DMS53 treated with DMSO at 0.1 percent for 48 hours (cell line): ENCODE measurements at regions not wholly inside any gene's neighbourhood (a gene's known extent, or its start where the extent isn't known, plus 50 kb on each side); places are given as distances from the start of the nearest gene placed in this dataset.
"Not testable (repeated sequence)": the region's sequence is repeated elsewhere in the genome, so short reads cannot be mapped to it uniquely, and the experiment has no call there.

ENCODE experiments used
- DNase-seq: peaks from one replicate; lab custom pipeline; 2025; ENCODE audit not compliant: unreplicated experiment; lab: John Stamatoyannopoulos, UW

DNA sequence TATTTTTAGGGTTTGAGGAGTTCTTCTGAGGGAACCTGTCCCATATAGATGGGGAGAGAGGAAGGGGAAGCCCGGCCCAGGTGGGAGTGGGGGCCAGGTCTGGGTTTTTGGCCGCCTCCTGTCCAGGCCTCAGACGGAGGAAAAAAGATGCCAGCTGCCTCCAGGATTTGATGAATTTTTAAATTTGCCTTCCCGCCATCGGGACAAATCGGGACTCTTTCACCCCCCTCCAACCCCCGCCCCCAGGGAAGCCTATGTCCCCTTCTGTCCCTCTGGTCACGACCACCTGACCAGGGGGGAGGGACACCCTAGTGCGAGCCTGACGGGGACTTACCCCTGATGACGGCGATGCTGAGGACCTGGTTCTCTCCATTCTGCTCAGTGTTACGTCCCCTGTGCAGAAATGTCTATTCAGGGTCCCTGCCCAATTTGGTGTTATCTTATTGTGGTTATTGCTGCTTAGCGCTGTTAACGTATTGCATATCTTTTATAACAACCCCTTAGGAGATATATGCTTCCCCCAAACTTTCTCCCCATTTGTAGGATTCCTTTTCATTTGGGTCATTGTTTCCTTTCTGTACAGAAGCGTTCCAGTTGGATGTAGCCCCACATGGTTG is 115.9 kb upstream of the GRK3 start:
- no peak for DNase-seq

DNA sequence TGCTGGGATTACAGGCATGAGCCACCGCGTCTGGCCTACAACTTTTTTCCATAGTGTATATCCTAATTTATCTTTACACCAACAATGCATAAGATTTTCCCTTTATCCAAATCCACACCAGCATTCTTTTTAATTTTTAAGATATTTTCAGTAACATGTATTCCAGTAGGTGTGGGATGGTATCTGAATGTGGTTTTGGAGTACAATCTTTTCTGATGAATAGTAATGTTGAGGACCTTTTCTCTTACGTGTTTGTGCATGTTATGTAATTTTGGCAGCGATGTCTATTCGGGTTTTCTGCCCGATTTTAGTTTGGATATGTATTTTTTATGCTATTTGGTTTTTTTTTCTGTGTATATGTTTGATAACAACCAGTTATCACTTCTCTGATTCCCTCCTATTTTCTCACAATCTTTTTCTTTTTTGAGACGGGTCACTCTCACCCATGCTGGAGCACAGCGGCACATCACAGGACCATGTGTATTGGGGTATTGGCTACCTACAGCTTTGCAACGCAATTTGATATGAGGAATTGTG is 114.6 kb upstream of the GRK3 start:
- DNase-seq: no peak

DNA sequence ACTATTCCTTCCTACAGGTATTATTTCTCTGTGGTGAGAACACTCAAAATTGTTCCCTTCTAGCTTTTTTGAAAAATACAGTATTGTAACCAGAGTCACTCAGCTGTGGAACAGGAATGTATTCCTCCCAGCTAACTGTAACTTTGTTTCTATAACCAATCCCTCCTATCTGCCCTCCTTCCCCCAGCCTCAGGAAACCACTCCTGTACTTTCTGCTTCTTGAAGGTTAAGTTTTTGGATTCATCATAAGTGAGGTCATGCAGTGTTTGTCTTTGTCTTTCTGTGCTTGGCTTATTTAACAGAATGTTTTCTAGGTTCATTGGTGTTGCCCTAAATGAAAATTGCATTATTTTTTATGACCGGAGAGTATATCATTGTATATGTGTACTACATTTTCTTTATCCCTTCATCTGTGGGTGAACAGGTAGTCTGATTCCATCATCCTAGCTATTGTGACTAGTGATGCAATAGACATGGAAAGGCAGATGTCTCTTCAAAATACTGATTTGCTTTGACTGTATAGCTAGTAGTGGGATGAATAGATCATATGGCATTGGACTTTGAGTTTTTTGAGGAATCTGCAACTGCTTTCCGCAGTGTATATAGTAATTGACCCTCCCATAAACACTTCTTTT is 112.9 kb upstream of the GRK3 start:
- DNase-seq: no peak

DNA sequence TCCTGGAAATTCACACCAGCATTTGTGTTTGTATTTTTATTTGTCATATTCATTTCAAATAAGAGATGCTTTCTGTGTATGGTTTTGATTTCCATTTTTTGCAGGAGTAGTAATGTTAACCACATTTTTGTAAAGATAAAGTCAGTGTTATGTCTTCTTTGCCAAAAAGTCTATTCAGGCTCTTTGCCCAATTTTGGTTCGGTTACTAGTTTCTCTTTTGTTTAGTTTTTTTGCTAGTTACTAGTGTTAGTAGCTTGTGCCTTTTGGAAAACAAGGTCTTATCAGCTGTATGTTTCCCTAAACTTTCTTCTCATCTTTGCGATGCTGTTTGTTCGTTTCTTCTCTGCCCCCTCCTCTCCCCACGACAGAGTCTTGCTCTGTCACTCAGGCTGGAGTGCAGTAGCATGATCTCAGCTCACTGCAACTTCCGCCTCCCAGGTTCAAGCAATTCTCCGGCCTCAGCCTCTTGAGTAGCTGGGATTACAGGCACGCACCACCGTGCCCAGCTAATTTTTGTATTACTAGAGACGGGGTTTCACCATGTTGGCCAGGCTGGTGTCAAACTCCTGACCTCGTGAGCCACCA is 112.3 kb upstream of the GRK3 start:
- DNase-seq: no peak

DNA sequence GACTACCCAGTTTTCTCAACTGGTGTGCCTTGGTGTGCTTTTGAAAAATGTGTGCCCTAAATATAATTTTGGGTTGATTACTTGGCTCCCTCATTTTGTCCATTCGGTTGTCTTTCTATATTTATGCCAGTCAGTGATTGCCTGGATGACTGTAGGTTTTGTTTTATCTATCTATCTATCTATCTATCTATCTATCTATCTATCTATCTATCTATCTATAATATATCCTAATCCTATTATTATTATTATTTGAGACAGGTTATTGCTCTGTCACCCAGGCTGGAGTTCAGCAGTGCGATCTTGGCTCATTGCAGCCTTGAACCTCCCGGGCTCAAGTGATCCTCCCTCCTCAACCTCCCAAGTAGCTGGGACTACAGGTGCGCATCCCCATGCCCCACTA is 111.4 kb upstream of the GRK3 start:
- DNase-seq: no peak

DNA sequence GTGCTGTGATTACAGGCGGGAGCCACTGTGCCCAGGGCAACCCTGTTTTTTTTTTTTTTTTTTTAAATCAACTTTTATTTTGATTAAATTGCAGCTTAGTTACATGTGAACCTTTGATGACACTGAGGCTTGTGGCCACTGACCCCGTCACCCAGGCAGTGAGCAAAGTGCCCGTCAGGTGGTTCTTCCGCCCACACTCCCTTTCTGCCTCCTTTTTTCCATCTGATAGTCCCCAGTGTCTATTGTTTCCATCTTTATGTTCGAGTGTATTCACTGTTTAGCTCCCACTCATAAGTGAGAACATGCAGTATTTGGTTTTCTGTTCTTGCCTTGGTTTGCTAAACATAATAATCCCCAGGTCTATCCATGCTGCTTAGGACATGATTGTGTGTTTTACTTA is 110.9 kb upstream of the GRK3 start:
- DNase-seq: no peak

DNA sequence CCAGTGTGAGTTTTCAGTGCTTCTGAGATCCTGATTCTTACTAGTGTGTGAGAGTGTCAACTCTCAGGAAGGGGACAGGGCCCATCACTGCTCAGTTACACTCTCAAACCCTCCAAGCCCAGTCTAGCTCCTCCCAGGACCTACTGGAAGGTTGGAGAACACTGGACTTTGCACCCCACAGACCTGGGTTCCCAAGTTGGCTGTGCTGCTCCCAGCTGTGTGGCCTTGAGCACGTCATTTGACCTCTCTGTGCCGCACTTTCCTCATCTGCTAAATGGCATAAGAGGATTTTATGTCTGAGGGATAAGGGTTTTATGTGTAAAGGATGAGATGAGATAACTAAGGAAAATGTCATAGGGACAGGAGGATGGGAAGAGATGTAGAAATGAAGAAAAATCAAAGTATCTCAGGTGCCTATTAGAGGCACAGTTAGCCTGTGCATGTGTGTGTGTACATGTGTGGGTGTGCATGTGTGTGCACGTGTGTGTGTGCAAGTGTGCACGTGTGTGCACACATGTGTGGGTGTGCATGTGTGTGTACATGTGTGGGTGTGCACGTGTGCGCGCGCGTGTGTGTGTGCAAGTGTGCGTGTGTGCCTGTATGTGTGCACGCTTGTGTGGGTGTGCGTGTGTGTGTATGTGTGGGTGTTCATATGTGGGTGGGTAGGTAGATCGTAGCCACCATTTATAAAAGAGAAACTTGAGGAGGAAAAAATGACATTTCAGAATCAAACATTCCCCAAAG is 108.0 kb upstream of the GRK3 start:
- DNase-seq: not testable (repeated sequence)

DNA sequence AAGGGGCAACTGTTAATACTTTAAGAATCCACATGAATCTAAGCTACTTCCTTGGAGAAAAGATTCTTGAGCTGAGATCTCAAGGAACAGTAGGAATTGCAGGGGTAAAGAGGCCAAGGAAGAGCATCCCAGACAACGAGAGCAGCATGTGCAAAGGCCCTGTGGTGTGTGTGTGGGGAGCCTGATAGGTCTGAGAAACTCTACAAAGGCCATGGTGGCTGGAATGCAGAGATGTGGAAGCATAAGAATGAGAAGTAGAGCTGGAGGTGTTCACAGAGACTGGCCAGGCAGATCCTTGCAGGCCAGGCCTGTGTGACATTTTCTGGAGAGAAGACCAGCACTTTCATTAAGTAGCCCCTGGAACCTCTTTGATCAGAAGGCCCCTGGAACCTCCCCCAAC is 105.8 kb upstream of the GRK3 start:
- not testable (repeated sequence) for DNase-seq

DNA sequence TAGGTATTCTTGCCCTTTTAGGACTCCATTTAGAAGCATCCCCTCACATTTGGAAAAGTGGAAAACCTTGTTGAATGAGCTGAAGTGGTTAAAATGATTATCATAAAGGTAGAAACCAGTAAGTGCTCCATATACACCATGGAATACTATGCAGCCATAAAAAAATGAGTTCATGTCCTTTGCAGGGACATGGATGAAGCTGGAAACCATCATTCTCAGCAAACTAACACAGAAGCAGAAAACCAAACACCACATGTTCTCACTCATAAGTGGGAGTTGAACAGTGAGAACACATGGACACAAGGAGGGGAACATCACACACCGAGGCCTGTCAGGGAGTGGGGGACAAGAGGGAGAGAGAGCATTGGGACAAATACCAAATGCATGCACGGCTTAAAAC is 103.8 kb upstream of the GRK3 start:
- DNase-seq: not testable (repeated sequence)

DNA sequence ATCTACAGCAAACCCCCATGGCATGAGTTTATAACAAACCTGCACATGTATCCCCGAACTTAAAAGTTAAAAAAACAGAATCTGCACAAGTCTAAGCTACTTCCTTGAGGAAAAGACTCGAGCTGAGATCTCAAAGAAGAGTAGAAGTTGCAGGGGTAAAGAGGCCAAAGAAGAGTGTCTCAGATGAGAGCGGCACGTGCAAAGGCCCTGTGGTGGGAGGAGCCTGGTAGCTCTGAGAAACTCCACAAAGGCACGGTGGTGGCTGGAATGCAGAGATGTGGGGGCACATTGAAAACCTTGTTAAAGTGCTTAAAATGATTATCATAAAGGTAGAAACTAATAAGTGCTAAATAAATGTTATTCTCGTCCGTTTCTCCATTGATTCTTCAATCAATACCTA is 103.2 kb upstream of the GRK3 start:
- DNase-seq: no peak

DNA sequence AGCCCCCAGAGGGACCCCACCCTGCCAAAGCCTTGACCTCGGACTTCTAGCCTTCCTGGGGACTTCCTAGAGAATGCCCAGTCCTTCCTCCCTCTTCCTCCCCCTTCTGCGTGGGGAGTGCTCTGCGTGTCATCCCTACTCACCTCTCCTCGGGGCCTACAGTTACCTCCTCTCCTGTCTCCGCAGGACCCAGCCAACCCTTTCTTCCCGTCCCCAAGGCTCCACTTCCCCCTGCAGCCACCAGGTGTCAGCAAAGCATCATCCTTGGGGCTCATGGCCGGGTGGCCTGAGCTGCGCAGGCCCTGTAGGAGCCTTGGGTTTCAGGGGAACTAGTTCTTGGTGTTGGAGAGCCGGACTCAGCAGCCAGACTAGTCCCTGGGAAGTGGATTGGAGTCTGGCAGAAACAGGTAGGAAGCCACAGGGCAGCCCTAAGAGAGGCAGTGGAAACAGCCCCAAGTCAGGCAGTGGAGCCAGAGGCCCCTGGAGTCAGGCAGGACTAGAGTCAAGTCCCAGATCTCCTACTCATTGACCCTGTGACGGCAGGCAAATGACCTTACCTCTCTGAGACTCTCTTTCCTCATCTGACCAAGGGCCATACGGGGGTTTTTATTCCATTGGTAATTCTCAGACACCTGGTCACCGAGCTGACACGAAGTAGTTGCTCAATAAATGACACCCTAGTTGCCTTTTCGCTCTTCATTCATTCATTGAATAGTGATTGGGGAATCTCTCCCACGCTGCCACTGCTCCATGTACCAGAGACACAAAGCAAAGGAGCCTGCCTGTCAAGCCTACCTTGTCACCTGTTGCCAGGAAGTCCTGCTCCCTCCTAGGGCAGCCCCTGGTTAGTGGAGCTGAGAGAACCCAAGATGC is 101.8 kb upstream of the GRK3 start:
- DNase-seq: peak; percentile 3

DNA sequence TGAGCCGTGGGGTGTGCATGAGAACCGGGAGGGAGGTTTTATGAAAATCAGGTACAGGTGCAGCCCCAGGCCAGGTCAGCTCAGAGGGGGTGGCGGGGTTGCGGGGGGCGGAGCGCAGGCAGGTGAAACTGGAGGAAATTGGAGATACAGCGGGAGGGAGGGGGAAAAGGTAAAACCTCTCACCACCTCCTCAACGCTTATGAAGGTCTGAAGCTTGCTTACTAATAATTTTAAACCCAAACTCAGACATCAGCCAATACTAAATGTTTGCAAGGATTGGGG is 101.2 kb upstream of the GRK3 start:
- not testable (repeated sequence) for DNase-seq

DNA sequence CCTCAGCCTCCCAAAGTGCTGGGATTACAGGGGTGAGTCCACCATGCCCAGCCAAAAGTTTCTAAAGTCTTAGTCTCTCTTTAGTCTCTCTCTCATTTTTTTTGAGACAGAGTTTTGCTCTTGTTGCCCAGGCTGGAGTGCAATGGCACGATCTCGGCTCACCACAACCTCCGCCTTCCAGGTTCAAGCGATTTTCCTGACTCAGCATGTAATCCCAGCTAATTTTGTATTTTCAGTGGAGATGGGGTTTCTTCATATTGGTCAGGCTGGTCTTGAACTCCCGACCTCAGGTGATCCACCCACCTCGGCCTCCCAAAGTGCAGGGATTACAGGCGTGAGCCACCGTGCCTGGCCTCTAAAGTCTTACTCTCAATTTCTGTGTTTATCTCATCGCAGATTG is 100.1 kb upstream of the GRK3 start:
- not testable (repeated sequence) for DNase-seq

DNA sequence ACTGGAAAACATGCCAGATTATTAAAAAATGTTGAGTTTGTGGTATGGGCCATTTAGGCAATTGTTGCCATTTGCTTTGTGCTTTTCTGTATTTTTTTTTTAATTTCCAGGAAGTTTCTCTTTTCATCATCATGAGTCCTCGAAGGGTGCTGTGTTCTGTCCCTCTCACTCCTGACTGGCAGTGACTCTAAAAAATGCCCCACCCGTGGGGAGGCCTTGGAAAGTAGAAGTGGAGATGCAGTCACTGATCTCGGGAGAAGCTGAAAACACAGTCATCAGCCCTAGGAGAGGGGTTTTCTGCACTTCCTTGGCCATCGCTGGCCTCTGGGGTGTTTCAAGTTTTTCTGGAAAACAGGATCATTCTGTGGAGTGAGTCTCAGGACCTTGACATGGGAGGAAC is 98.5 kb upstream of the GRK3 start:
- DNase-seq: no peak

DNA sequence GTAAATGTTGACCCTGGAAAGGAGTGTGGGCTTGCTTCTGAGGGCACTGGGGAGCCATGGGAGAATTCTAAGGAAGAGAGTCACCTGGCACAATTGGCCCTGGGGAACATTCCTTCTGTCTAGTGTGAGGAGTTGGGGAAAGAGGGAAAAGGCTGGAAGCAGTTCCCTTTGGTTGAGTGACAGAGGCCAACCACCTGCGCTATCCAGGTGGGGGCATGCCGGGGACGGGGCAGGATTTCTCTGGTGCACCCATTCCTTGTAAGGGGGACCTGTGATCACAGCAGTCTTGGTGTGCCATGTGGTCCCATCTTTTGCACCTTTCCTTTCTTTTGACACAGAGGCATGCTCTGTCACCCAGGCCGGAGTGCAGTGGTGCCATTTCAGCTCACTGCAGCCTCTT is 92.1 kb upstream of the GRK3 start:
- no peak for DNase-seq

DNA sequence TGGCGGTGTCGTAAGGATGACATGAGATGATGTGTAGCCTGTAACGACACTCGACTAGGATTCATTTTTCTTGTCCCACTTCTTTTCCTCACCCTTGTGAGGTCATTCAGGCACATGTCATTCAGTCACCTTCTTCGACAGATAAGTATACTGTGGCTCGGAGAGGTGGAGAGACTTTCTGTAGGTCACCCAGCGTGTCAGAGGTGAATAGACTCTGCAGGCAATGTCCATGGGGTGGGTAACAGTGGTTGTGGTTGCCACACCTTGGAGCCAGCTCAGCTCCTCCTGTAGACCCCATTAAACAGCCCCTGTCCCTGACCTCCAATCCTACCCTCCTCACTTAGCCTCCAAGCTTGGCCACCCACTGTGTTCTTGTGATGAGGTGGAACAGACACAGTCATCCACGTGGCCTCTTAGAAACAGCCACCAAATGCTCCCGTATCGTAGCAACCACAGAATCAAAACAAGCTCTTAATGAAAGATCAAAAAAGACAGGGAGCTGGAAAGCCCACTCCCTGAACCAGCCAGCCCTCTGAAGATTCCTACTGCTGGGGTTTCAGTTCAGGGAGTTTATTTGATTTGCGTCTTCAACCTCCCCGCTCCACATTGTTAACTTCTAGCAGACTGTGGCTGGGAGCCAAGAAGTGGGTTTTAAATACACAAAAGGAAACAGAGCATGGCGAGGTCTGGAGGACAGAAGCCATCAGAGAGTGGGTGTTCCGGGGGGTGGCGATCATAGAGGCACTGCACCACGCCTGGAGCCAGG is 89.0 kb upstream of the GRK3 start:
- DNase-seq: no peak

DNA sequence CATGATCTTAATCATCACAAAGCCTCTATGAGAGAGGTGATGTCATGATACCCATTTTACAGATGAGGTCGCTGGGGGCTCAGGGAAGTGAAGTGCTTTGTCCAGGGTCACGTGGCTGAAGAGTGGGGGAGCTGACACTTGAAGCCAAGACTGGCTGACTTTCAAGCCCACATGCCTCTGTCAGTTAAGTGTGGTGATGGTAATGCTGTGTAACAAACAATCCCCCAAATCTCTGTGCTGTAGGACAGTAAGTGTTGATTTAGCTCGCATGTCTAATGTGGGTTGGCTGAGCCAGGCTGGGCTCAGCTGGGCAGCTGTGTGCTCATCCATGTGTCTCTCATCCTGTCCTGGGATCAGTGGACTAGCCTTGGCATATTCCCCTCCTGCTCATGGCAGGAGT is 87.1 kb upstream of the GRK3 start:
- no peak for DNase-seq

DNA sequence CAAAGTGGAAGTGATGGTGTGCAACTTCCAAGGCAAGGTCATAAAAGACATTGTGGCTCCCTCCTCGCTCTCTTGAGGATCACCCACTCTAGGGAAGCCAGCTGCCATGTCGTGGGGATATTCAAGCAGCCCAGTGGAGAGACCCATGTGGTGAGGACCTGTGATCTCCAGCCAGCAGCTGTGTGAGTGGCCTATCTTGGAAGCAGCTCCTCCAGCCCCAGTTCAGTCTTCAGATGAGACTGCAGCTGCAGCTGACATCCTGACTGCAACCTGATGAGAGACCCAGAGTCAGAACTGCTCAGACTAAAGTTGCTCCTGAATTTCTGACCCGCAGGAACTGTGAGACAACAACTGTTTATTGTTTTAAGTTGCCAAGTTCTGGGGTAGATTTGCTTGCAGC is 86.4 kb upstream of the GRK3 start:
- DNase-seq: no peak

DNA sequence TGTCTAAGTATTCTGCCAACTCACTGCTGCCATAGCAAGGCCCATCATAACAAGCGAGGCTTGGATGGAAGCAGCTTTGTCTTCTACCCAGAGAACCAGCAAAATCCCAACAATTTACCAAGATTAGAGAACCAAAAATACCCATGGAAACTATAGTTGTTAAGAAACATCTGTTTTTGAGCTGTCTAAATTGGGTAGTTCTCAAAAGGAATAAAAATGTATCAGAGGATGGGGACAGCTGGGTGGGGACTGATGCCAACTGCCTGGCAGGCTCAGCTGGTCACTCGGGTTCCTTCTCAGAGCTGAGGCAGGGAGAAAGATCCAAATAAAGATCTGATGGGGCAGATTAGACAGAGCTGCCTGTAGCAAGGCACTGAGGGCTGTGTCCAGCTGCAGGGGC is 85.9 kb upstream of the GRK3 start:
- DNase-seq: no peak

DNA sequence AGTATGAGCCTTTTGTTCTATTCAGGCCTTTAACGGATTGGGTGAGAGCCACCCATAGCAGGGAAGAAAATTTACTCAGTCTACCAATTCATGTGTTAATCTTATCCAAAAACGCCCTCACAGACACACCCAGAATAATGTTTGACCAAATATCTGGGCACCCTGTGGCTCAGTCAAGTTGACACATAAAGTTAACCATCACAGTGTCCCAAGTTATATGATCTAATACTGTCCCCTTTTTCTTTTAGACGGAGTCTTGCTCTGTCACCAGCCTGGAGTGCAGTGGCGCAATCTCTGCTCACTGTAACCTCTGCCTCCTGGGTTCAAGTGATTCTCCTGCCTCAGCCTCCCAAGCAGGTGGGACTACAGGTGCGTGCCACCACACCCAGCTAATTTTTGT is 83.6 kb upstream of the GRK3 start:
- not testable (repeated sequence) for DNase-seq
